GM18868 (cell line): ENCODE measurements at regions not wholly inside any gene's neighbourhood (a gene's known extent, or its start where the extent isn't known, plus 50 kb on each side); places are given as distances from the start of the nearest gene placed in this dataset.
"Not testable (repeated sequence)": the region's sequence is repeated elsewhere in the genome, so short reads cannot be mapped to it uniquely, and the experiment has no call there.

Experiments used
- ATAC-seq: cut with Tn5 transposase; IDR thresholded peaks from one replicate; pipeline ENCODE4 v1.9.1; 2021; ENCODE audit warnings: mild to moderate bottlenecking, moderate library complexity; ENCODE audit not compliant: unreplicated experiment

DNA sequence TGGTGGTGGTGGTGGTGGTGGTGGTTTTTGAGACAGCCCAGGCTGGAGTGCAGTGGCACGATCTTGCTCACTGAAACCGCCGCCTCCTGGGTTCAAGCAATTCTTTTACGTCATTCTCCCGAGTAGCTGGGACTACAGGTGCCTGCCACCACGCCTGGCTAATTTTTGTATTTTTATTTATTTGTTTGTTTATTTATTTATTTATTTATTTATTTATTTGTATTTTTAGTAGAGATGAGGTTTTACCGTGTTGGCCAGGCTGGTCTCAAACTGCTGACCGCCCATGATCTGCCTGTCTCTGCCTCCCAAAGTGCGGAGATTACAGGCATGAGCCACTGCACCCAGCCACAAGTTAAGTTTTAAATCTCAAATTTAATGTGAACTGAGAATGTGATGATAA is 126.5 kb downstream of the PCDH18 start:
- not testable (repeated sequence) for ATAC-seq

- no peak for ATAC-seq
Observed at GRCh38 chr4:137394018-137394417, 138.3 kb downstream of the PCDH18 start.

DNA sequence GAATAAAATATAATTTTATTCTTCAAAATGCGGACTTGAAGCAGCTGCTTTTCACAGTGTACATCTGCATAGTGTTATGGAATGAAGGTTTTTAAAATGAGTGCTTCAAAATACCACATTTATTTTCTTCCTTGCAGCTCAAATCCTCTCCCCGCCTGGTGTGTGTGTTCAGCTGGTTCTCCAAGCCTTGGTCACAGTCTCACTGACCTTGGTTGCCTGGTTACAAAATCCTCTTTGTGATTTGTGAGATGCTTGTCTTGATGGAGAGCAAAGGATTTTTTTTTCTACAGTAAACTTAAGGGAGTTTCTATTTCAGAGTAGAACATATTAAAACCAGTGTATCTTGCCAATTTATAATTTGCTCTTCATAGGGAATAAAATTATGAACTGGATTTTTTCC is 139.2 kb downstream of the PCDH18 start:
- ATAC-seq, result no peak

DNA sequence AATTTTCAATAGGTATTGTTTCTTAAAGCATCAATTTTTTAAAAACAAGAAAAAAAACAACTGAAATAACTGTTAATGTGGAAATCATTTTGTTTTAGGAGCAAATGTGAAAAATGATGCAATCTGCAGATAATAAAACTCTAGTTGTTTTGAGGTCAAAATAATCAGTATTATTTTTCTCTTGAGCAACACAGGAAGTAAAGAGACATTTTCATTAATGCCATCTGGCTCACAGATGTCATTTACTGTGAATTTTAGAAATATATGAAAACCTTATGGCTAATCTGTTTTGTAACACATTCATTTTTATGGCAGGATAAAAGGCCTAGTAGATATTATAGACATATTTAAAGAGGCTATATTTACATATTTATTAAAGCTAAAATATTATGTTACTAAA is 141.6 kb downstream of the PCDH18 start:
- ATAC-seq, result no peak

- no peak for ATAC-seq
Observed at GRCh38 chr4:137389911-137390520, 142.3 kb downstream of the PCDH18 start.

GRCh38 chr4:137387924-137388323 is 144.4 kb downstream of the PCDH18 start:
- no peak for ATAC-seq

- no peak for ATAC-seq
Observed at GRCh38 chr4:137384476-137384875, 147.8 kb downstream of the PCDH18 start.

DNA sequence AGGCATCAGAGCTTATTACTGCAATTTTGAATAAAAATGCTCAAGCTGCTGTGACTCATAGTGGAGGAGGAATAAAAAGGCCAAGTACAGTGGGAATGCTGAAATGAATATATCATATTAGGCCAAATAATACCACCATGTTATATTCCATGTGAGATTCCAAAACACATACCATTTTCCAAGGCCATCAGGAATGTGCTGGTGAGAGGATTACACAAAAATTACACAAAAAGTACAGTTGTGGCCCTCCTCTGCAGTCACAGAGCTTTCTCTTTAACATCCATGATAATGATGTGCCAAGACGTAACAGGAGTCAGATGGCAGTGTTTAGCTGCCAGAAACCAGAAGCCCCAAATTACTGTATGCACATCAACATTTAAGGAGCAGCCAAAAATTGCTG is 153.5 kb downstream of the PCDH18 start:
- no peak for ATAC-seq

DNA sequence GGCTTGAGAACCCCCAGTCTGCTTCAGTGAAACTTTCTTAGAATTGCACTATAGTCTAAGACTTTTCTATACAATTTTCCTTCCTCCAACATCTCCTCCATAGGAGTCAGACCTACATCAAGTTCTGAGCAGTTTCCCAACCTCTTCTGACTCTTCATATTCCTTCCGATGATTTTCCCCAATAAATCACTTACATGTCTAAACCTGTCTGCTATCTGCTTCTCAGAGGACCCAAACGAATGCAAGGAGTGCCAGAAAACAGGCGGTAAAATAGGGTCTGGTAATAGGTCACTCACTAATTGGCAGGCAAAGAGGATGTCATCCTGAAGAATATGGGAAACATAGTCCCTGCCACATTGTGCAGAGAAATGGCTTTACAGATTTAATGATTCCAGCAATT is 153.9 kb downstream of the PCDH18 start:
- ATAC-seq, result no peak

GRCh38 chr4:137376312-137376711 is 156.0 kb downstream of the PCDH18 start:
- ATAC-seq, result no peak

DNA sequence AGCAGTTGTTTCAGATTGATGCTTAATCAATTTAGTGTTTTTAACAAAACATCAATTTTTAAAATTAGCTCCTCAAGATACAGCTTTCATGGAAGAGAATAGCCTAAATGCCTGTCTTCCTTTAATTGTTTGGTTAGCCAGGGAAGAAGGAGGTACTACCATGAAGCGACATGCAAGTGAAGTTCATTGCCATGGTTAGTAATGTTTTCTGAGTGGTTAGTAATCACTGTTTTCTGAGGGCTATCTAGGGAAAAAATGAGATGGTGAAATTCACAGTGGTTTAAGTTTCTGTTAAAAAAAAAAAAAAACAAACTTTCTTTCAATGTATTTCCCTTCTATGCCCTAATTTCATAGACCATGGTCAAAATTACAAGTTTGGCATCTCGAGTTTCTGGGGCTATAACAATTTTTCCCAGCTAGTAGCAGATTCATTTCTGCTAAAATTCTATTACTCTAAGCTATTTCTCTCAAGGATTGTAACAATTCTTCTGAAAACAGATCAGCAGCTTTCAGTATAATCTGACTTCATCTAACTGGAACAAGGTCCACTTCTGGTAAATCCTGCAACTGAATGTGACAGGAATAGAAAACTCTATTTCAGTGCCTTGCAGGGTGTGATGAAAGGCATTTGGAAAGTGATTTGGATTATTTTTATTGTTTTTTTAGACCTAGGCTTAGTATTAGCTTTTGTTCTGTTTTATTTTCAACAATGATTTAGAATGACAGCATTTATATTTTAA is 157.0 kb downstream of the PCDH18 start:
- no peak for ATAC-seq

DNA sequence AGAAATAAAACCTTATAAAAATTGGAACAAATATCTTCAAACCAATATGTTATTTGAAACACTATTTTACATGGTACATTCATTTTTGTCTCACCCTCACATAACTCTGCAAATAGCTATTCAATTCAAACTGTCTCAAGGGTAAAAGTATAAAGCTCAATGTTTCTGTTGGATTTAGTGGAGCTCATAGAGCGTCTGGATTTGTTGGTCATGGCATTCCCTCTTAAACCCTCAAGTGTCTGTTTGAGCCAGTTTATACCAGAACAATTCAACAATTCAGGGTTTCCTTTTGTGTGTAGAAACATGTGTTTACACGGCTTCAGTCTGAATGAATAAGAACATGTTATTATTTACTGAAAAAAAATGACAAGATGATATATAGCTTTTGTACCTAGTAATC is 161.6 kb downstream of the PCDH18 start:
- no peak for ATAC-seq

GRCh38 chr4:137370206-137370633 is 162.1 kb downstream of the PCDH18 start:
- no peak for ATAC-seq

GRCh38 chr4:137367620-137368019 is 164.7 kb downstream of the PCDH18 start:
- no peak for ATAC-seq

DNA sequence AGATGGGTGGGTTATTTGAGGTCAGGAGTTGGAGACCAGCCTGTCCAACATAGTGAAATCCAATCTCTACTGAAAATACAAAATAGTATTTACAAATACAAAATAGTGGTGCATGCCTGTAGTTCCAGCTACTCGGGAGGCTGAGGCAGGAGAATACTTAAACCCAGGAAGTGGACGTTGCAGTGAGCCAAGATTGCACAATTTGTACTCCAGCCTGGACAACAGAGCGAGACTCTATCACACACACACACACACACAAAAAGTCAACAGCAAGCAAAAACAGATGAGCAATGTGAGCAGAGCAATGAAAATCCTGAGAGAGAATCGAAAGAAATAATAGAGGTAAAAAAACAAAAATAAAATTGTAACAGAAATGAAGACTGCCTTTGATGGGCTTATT is 168.8 kb downstream of the PCDH18 start:
- ATAC-seq, result no peak

GRCh38 chr4:137361756-137362470 is 170.4 kb downstream of the PCDH18 start:
- ATAC-seq, result no peak

DNA sequence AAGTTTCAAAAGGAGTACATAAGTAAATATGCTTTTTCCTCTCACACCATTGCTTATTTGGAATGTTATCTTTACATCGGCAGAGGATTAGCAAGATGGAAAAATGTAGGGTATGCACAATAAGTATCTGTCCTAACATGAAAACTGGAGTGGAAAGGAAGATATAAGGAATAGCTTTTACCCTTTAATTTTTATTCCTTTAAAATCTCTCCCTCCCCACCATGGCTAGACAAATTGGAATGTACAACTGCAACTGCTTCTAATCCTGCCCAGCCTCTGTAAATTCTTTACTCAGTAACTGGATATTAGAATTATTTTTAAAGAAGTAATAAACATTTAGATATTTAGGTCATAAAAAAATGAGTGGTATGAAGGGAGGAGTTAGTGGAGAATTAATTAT is 171.5 kb downstream of the PCDH18 start:
- no peak for ATAC-seq

GRCh38 chr4:137359691-137360315 is 172.5 kb downstream of the PCDH18 start:
- ATAC-seq, result no peak

DNA sequence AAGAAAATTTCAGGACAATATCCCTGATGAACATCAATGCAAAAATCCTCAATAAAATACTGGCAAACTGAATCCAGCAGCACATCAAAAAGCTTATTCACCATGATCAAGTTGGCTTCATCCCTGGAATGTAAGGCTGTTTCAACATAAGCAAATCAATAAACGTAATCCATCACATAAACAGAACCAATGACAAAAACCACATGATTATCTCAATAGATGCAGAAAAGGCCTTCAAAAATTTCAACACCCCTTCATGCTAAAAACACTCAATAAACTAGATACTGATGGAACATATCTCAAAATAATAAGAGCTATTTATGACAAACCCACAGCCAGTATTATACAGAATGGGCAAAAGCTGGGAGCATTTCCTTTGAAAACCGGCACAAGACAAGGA is 177.7 kb downstream of the PCDH18 start:
- not testable (repeated sequence) for ATAC-seq

DNA sequence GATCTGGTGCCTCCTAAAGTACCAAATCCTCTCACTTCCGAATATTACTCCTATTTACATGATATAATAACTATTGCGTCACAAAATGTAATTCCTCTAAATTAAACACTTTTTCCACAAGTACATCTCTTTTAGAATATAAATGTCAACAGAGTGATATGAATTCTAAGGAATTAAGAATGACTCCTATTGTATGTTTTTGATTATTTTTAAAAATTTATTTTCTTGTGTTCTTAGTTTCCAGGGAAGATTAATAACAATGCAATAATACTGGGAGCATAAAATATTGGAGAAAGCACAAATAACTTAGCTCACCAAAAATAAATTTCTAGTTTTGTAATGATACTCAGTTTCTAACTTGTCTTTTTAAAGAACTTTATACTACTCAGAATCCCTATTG is 184.9 kb downstream of the PCDH18 start:
- no peak for ATAC-seq

DNA sequence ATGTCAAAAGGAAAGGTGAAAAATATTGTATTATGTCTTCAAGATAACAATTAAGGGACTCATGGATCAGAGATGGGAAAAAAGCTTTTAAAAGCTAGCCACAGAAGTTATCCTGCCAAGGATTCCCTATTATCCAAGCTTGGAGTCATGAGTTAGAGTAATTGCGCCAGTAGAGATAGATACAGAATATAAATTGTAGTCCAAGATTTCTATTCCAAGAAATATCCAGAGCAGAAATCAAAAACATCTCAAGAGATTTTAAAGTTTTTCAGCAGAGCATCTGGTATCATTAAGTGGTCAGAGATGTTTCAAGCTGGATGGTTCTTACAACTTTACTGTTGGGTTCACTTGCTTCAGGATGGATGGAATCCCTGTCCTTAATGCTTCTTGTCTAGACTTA is 186.7 kb downstream of the PCDH18 start:
- no peak for ATAC-seq

GRCh38 chr4:137343221-137343620 is 189.1 kb downstream of the PCDH18 start:
- no peak for ATAC-seq
